Panc1 (cell line): ENCODE measurements at regions not wholly inside any gene's neighbourhood (a gene's known extent, or its start where the extent isn't known, plus 50 kb on each side); places are given as distances from the start of the nearest gene placed in this dataset.

ENCODE experiments used
- ATAC-seq: fragments of 200-7000 bp; cut with Tn5 transposase; 2 replicates; pipeline ENCODE4 v1.9.1; 2020; ENCODE audit warnings: mild to moderate bottlenecking, moderate library complexity
- BruUV-seq: library from RNA; stranded (reverse); fragments of 400-500 nt; replicated peaks from 2 replicates; lab custom pipeline; 2021; lab: Mats Ljungman, UMichigan
- CTCF ChIA-PET: fragments of 300-600 bp; sonication (Branson Sonifier 250); formaldehyde crosslinking; loops from one replicate; lab custom pipeline; 2022; ENCODE audit warnings: antibody characterized with exemption; lab: Charles Lee
- POLR2A ChIA-PET: fragments of 300-600 bp; sonication (Branson Sonifier 250); formaldehyde crosslinking; loops from one replicate; lab custom pipeline; 2022; ENCODE audit warnings: antibody characterized with exemption; lab: Charles Lee
- DNase-seq: peaks from one replicate; pipeline ENCODE4 v3.0.0-alpha.2; 2010; ENCODE audit warnings: low read depth, low spot score
- H3K27ac ChIP-seq: 2 replicates; pipeline ENCODE4 v1.5.1; 2011; ENCODE audit warnings: mild to moderate bottlenecking, low read length, inconsistent platforms
- H3K27me3 ChIP-seq: fragments of 200-500 bp; sonication (Bioruptor generic); 2 replicates; pipeline ENCODE4 v1.6.0; 2014; ENCODE audit warnings: low read length, inconsistent platforms; ENCODE audit not compliant: control insufficient read depth, insufficient read depth
- H3K36me3 ChIP-seq: fragments of 200-500 bp; sonication (Bioruptor generic); 2 replicates; pipeline ENCODE4 v1.5.1; 2014; ENCODE audit warnings: inconsistent platforms, mild to moderate bottlenecking, low read length, moderate library complexity; ENCODE audit not compliant: control insufficient read depth, insufficient read depth
- H3K4me1 ChIP-seq: 2 replicates; pipeline ENCODE4 v1.5.1; 2011; ENCODE audit warnings: inconsistent platforms, mild to moderate bottlenecking, low read length, moderate library complexity; ENCODE audit not compliant: control insufficient read depth, insufficient read depth
- H3K4me3 ChIP-seq, 2 experiments: 2 replicates each; pipeline ENCODE4 v1.5.1; 2011 to 2012; ENCODE audit warnings: low read depth in 2 of 2, low read length in 2 of 2, mild to moderate bottlenecking in 2 of 2, inconsistent platforms in 1 of 2, moderate library complexity in 1 of 2
- H3K9me3 ChIP-seq: fragments of 200-500 bp; sonication (Bioruptor generic); 2 replicates; pipeline ENCODE4 v1.5.1; 2014; ENCODE audit warnings: low read depth, mild to moderate bottlenecking, inconsistent platforms, low read length, moderate library complexity; ENCODE audit not compliant: control insufficient read depth, insufficient read depth
- CTCF ChIP-seq: fragments of 450-650 bp; IDR thresholded peaks from 2 replicates; pipeline ENCODE4 v1.5.1; 2017; ENCODE audit warnings: mild to moderate bottlenecking
- REST ChIP-seq, 2 experiments: IDR thresholded peaks; 2 replicates each; pipeline ENCODE4 v1.6.1; 2011 to 2012; ENCODE audit warnings: low read depth in 2 of 2, control low read depth in 1 of 2, low read length in 1 of 2, mild to moderate bottlenecking in 1 of 2, moderate library complexity in 1 of 2; ENCODE audit not compliant: insufficient read depth in 1 of 2
- SIN3A ChIP-seq: IDR thresholded peaks from 2 replicates; pipeline ENCODE4 v1.6.1; 2012; ENCODE audit warnings: low read depth, mild to moderate bottlenecking, low read length, moderate library complexity, borderline replicate concordance; ENCODE audit not compliant: insufficient read depth
- TCF7L2 ChIP-seq: IDR thresholded peaks from 2 replicates; pipeline ENCODE4 v1.6.1; 2011; ENCODE audit warnings: mild to moderate bottlenecking, low read depth, low read length, inconsistent platforms
- in situ Hi-C: cut with HindIII; loops from 2 replicates; pipeline ENCODE4 v1.10.0; 2016; ENCODE audit warnings: low sequenced_read_pairs, low pct_unique_long_range_greater_than_20kb
- intact Hi-C: fragments of 100-400 bp; cut with micrococcal nuclease; formaldehyde crosslinking; loops from one replicate; pipeline ENCODE4 v1.10.0; 2022; ENCODE audit not compliant: unreplicated experiment

- no peaks in the 10 kb centered on the region for H3K36me3 ChIP-seq
- POLR2A ChIA-PET = no interaction called here
- H3K27ac ChIP-seq = no peak overlapping the region
- ATAC-seq (no peak), DNase-seq (no peak)
- H3K9me3 ChIP-seq = no peaks in the 10 kb centered on the region
- in situ Hi-C loops = no loop called here
- no peaks in the 10 kb centered on the region for H3K4me1 ChIP-seq
- BruUV-seq = no TSS peak
- no peaks in the 10 kb centered on the region for H3K27me3 ChIP-seq
- no peak for TF ChIP-seq TCF7L2
- TF ChIP-seq REST (IDR thresholded peaks at IDR 0.05; ENCODE audit: insufficient read depth in 1 of 2, low read depth in 2 of 2, low read length in 1 of 2) = no peak
- TF ChIP-seq SIN3A = no peak
- TF ChIP-seq CTCF = no peak
- intact Hi-C loops = no loop called here
- CTCF ChIA-PET = no interaction called here
- no peak overlapping the region for H3K4me3 ChIP-seq
Observed at GRCh38 chr16:72422308-72422897, 250.4 kb upstream of the PMFBP1 start.

- DNase-seq (no peak), ATAC-seq (no peak)
- POLR2A ChIA-PET = no interaction called here
- Histone ChIP-seq H3K4me1 (no peaks in the 10 kb centered on the region), H3K27me3 (no peaks in the 10 kb centered on the region), H3K9me3 (no peaks in the 10 kb centered on the region), H3K27ac (no peak overlapping the region), H3K4me3 (no peak overlapping the region), H3K36me3 (no peaks in the 10 kb centered on the region)
- BruUV-seq = no TSS peak
- TF ChIP-seq TCF7L2 = no peak
- TF ChIP-seq CTCF = no peak
- no peak for TF ChIP-seq SIN3A
- TF ChIP-seq REST (IDR thresholded peaks at IDR 0.05; ENCODE audit: insufficient read depth in 1 of 2, low read depth in 2 of 2, low read length in 1 of 2) = no peak
- intact Hi-C loops (no loop called here), in situ Hi-C loops (no loop called here)
- CTCF ChIA-PET = no interaction called here
Observed at GRCh38 chr16:72419638-72420037, 247.7 kb upstream of the PMFBP1 start.
